ENCODE measurements at regions not wholly inside any gene's neighbourhood (a gene's known extent, or its start where the extent isn't known, plus 50 kb on each side); places are given as distances from the start of the nearest gene placed in this dataset.

GRCh38 chr11:43589601-43590250, 90.8 kb upstream of the HSD17B12 start:
- DNase-seq = no peak

DNA sequence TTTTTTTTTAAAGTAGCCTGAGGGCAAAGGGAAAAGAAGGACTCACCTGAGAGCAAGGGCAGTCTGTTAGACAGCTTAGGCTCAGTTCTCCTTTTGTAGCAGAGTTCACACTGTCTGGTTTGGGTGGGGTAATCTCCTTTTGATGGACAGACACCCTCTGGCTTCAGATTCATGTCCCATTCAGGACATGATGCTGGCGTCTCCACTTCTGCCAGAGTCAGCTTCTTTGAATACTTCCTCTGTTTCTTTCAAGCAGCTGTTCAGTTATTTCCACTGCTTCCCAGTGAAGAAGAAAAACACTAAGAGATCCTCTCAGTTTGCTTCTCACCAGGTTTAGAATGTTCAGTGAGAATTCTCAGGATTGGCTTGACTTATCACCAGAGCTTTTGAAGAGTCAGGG, 79.0 kb upstream of the HSD17B12 start:
- Histone ChIP-seq H3K36me3 (no peaks in the 10 kb centered on the region), H3K4me1 (no peaks in the 10 kb centered on the region), H3K27me3 (peaks cover 0 to 5% of the 10 kb centered on the region in 2 donors), H3K4me3 (no peak overlapping the region), H3K27ac (no peak overlapping the region), H3K9me3 (no peaks in the 10 kb centered on the region)
- DNase-seq = no peak
- TF ChIP-seq CTCF (IDR thresholded peaks at IDR 0.05) (no peak), POLR2A (IDR thresholded peaks at IDR 0.05) (no peak)
- intact Hi-C loops (cut with DNase I; ENCODE audit: low total_unique reads) = no loop called here

More at GRCh38 chr11:43589601-43590250, 90.8 kb upstream of the HSD17B12 start:
- Histone ChIP-seq H3K4me3 (no peak overlapping the region), H3K4me1 (no peaks in the 10 kb centered on the region), H3K27me3 (no peaks in the 10 kb centered on the region), H3K9me3 (no peaks in the 10 kb centered on the region), H3K27ac (no peak overlapping the region), H3K36me3 (no peaks in the 10 kb centered on the region)
- intact Hi-C loops (cut with DNase I; ENCODE audit: low total_unique reads) = no loop called here
- no peak for TF ChIP-seq POLR2A (IDR thresholded peaks at IDR 0.05)

DNA sequence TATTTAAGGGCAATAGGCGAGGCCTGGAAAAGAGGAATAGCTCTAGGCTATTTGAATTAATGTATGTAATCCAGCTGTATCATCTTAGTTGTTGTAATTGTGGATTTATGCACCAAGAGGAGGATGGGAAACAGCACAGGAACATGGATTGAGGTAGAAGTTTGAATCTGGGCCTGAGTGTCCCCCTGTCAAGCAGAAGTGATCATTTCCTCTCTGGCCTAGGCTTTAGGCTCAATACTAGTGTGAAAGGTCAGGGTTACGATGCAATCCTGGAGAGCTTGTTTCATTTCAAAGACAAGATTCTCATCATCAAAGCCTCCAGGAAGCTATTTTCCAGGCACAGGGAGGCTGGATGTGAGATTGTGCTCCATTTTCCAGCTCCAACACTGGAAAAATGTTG, 77.9 kb upstream of the HSD17B12 start:
- no peak for DNase-seq
- Histone ChIP-seq H3K36me3 (no peaks in the 10 kb centered on the region), H3K4me3 (no peak overlapping the region), H3K27me3 (peaks cover 0 to 5% of the 10 kb centered on the region in 2 donors), H3K9me3 (no peaks in the 10 kb centered on the region), H3K4me1 (no peaks in the 10 kb centered on the region), H3K27ac (no peak overlapping the region)
- intact Hi-C loops (cut with DNase I; ENCODE audit: low total_unique reads) = no loop called here
- TF ChIP-seq CTCF (IDR thresholded peaks at IDR 0.05) (no peak), POLR2A (IDR thresholded peaks at IDR 0.05) (no peak)

GRCh38 chr11:43614214-43614613, 66.3 kb upstream of the HSD17B12 start:
- Histone ChIP-seq H3K4me3 (no peak overlapping the region), H3K9me3 (no peaks in the 10 kb centered on the region), H3K27me3 (no peaks in the 10 kb centered on the region), H3K27ac (no peak overlapping the region), H3K36me3 (no peaks in the 10 kb centered on the region), H3K4me1 (no peaks in the 10 kb centered on the region)
- no peak for TF ChIP-seq CTCF (IDR thresholded peaks at IDR 0.05)
- intact Hi-C loops (cut with DNase I; ENCODE audit: low total_unique reads) = no loop called here
- no peak for DNase-seq

DNA sequence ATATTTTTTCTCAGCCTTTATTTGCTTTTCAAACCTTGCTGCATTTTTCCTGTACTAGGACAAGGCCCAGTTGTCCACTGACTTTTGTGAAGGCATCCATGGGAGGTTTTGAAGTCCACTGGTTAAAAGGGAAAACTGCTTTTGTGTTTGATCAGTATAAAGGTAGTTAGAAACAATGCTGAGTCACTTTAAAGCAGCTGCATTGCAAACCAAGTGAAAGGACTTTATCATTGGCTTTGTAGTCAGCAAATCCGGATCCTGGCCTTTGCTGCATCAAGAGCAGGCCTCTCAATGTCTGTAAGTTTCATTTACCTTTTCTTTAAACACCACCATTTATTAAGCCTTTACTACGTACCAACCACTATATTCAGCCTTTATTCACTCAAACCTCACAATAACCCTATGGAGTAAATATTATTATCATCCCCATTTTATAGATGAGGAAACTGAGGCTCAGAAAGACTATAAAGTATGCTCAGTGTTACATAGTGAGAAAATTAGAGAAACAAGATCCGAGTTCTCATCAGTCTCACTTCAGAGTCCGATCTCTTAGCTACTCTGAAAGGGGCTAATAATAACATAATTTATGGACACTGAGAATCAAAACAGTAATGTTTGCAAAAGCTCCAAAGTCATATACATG, 60.6 kb upstream of the HSD17B12 start:
- Histone ChIP-seq H3K4me1 (no peaks in the 10 kb centered on the region), H3K36me3 (no peaks in the 10 kb centered on the region), H3K9me3 (no peaks in the 10 kb centered on the region), H3K27ac (no peak overlapping the region), H3K4me3 (no peak overlapping the region), H3K27me3 (no peaks in the 10 kb centered on the region)
- intact Hi-C loops (cut with DNase I; ENCODE audit: low total_unique reads) = no loop called here
- no peak for DNase-seq
- TF ChIP-seq CTCF (IDR thresholded peaks at IDR 0.05) (no peak), POLR2A (IDR thresholded peaks at IDR 0.05) (no peak)
